AG04449 (cell line): ENCODE measurements at regions not wholly inside any gene's neighbourhood (a gene's known extent, or its start where the extent isn't known, plus 50 kb on each side); places are given as distances from the start of the nearest gene placed in this dataset.

ENCODE experiments used
- CTCF ChIA-PET: fragments of 350-600 bp; formaldehyde crosslinking; extraction: SDS; loops from one replicate; lab custom pipeline; 2021; ENCODE audit warnings: antibody characterized with exemption; lab: Yijun Ruan, JAX
- POLR2A ChIA-PET: fragments of 400-600, 350-600 bp; formaldehyde crosslinking; extraction: SDS; loops from one replicate; lab custom pipeline; 2020; ENCODE audit warnings: antibody characterized with exemption, inconsistent platforms; lab: Yijun Ruan, JAX
- DNase-seq: peaks from one replicate; pipeline ENCODE4 v3.0.0-alpha.2; 2010; ENCODE audit warnings: low read depth, low spot score
- H3K4me3 ChIP-seq: 2 replicates; pipeline ENCODE4 v1.5.1; 2011; ENCODE audit warnings: low read depth, mild to moderate bottlenecking, control low read depth, low read length
- TF ChIP-seq, protein P1 (sequence below): IDR thresholded peaks from one replicate; pipeline ENCODE4 v1.5.1; 2011; ENCODE audit warnings: mild to moderate bottlenecking, moderate library complexity, low read length, control low read depth, inconsistent platforms; ENCODE audit not compliant: insufficient read depth; ENCODE audit errors: missing control alignments

DNA sequence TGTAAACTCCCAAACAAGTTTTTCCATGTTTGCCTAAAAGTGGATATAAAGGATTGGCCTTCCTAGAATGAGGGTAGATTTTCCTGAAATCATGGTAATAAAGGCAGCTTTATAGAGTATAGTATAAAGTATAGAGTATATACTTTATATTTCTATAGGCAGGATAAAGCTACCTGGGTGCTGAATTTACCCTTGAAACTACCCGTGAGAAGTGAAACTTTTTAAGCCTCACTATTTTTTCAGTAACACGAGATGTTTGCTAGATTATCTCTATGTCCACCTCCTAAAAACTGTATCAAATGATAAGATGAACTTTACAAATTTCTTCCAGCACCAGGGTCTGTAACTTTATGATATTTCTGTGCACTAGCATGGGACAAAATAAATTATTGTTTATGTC is 340.0 kb upstream of the GALNTL6 start:
- ChIA-PET CTCF (no interaction called here), POLR2A (no interaction called here)
- no peak overlapping the region for H3K4me3 ChIP-seq
- TF ChIP-seq, protein P1, sequence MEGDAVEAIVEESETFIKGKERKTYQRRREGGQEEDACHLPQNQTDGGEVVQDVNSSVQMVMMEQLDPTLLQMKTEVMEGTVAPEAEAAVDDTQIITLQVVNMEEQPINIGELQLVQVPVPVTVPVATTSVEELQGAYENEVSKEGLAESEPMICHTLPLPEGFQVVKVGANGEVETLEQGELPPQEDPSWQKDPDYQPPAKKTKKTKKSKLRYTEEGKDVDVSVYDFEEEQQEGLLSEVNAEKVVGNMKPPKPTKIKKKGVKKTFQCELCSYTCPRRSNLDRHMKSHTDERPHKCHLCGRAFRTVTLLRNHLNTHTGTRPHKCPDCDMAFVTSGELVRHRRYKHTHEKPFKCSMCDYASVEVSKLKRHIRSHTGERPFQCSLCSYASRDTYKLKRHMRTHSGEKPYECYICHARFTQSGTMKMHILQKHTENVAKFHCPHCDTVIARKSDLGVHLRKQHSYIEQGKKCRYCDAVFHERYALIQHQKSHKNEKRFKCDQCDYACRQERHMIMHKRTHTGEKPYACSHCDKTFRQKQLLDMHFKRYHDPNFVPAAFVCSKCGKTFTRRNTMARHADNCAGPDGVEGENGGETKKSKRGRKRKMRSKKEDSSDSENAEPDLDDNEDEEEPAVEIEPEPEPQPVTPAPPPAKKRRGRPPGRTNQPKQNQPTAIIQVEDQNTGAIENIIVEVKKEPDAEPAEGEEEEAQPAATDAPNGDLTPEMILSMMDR = no peak
- no peak for DNase-seq

DNA sequence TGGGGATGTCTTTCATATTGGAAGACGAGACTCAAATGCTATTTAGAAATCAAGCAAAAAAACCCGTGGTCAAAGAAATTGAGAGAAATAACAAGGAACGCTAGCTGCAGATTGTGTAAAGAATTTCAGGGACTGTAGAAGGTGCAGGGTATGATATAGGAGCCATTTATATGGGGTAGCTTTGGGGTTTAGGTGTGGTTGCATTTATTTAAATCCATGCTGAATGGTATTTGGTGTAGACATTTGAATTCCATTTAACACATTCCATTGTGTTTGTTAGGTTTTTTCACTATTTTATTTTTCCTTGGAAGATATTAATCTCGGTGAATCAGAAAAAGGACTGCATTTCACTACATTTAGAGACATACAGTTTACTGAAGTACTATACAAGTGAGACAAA is 341.0 kb upstream of the GALNTL6 start:
- CTCF ChIA-PET = no interaction called here
- TF ChIP-seq, protein P1 = no peak
- POLR2A ChIA-PET = no interaction called here
- DNase-seq = no peak
- H3K4me3 ChIP-seq = no peak overlapping the region

DNA sequence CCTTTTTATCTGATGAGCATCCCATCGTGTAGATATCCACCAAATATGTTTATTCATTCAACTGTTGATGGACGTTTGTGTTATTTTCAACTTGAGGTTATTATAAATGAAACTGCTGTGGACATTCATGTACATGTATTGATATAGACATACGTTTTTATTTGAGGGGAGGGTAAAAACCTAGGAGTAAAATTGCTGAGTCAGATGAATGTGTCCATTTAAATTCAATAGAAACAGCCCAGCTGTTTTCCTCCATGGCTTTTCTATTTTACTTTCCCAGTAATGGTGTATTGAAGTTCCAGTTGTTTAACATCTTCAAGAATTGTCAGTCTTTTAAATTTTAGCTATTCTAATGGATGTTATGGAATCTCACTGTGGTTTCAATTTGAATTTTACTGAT is 348.7 kb upstream of the GALNTL6 start:
- TF ChIP-seq, protein P1 = no peak
- POLR2A ChIA-PET = no interaction called here
- CTCF ChIA-PET = no interaction called here
- H3K4me3 ChIP-seq = no peak overlapping the region
- no peak for DNase-seq

DNA sequence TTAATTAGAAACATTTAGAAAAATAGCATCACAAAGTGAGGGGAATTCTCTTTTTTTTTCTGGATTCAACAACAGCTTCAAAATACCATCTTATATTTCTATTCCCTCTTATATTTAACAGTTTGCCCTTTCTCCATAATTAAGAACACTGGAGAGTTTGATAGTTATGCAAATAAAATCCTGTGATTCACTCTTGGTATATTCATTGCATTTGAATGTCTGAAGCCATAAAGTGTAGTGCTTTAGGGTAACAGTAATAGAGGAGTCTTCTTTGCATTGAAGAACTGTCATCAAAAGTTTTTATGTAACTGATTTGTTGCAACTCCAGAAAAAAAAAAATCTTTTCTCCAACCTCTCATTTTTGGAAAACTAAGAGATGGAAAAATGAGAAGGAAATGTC is 352.0 kb upstream of the GALNTL6 start:
- H3K4me3 ChIP-seq = no peak overlapping the region
- ChIA-PET CTCF (no interaction called here), POLR2A (no interaction called here)
- no peak for DNase-seq
- TF ChIP-seq, protein P1 = no peak

DNA sequence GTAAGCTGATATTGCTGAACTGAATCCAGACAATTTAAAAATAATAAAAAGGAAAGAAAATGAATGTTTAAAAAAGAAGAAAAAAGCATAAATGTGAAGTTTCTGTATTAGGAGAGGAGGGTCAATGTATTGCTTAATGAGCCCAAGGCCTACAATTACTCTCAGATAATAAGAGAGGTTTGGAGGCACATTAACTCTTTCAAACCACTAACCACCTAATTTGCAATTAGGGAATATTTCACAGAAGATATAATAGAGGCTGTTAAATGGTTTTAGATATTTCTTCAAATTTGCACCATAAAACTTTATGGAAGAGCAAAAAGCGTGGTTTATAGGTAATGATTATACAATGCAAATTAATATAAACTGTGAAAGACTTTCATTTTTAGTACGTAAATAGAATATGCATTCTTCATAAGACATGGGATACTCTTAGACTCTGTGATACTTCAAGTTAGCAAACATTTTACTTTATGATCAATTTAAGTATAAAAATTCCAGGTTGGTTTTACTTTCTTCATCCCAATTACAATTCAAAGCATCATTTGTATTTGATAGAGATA is 364.2 kb upstream of the GALNTL6 start:
- DNase-seq = no peak
- TF ChIP-seq, protein P1 = no peak
- ChIA-PET CTCF (no interaction called here), POLR2A (no interaction called here)
- no peak overlapping the region for H3K4me3 ChIP-seq

DNA sequence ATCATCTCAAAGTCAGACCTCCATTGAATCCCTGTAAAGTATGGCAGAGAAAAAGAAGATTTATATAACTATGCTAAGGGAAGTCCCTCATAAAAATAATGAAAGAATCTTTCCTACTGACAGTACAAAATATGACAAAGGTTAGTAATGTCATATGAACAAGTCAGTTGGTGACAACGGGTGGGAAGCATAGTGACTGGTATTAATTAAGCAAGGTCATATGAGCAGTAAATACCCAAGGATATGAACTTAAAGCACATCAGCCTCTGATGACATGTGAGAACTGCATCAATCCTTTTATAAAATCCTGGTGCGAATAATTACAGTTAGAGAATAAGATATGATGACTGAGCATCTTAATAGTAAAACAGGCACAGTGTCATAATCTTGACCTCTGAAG is 364.8 kb upstream of the GALNTL6 start:
- CTCF ChIA-PET = no interaction called here
- DNase-seq = no peak
- TF ChIP-seq, protein P1 = no peak
- POLR2A ChIA-PET = no interaction called here
- no peak overlapping the region for H3K4me3 ChIP-seq
